Astrocyte of the spinal cord (primary cell): ENCODE measurements at regions not wholly inside any gene's neighbourhood (a gene's known extent, or its start where the extent isn't known, plus 50 kb on each side); places are given as distances from the start of the nearest gene placed in this dataset.

Source experiments
- DNase-seq: peaks from one replicate; pipeline ENCODE4 v3.0.0; 2011; ENCODE audit warnings: low read depth, low spot score
- H3K4me3 ChIP-seq: 2 replicates; pipeline ENCODE4 v1.5.1; 2011; ENCODE audit warnings: low read depth, mild to moderate bottlenecking, low read length, moderate library complexity
- CTCF ChIP-seq: IDR thresholded peaks from 2 replicates; pipeline ENCODE4 v1.5.1; 2012; ENCODE audit warnings: low read depth, mild to moderate bottlenecking, low read length, inconsistent platforms
- in situ Hi-C: cut with HindIII; loops from 2 replicates; pipeline ENCODE4 v1.10.0; 2017; ENCODE audit warnings: low sequenced_read_pairs

DNA sequence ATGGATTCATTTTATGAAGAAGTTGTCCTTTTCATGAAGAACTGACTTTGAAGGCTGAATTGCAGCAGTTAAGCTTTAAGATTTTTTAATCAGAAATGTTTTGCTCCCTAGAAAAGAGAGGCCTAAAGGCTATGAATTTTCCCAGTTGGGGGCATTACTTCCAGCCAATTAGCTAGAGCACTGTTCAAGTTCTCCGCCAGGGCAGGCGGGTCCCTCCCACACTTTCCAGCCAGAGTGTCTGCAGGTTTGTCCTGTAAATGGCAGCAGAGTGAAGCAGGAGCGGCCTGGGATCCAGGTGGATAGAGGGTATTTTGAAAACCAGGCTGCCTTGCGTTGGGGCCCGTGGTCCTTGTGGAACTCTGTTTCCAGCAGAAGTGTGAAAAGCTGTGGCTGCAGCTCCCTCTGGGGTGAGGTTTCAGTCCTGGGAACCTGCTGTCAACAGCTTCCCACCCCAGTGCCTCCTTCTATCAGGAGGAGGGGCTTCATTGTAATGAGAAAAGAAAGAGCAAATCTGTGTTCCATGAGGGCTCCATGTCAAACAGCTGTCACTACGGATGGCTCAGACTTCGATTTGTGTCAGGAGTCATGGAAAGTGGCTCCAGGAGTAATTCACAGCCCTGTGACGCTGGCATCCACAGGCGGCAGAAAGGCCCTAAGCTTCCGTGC, 210.7 kb upstream of the TMEM132C start:
- no peak overlapping the region for H3K4me3 ChIP-seq
- no peak for DNase-seq
- in situ Hi-C loops = no loop called here
- no peak for TF ChIP-seq CTCF

GRCh38 chr12:128057586-128057985, 209.4 kb upstream of the TMEM132C start:
- in situ Hi-C loops = no loop called here

DNA sequence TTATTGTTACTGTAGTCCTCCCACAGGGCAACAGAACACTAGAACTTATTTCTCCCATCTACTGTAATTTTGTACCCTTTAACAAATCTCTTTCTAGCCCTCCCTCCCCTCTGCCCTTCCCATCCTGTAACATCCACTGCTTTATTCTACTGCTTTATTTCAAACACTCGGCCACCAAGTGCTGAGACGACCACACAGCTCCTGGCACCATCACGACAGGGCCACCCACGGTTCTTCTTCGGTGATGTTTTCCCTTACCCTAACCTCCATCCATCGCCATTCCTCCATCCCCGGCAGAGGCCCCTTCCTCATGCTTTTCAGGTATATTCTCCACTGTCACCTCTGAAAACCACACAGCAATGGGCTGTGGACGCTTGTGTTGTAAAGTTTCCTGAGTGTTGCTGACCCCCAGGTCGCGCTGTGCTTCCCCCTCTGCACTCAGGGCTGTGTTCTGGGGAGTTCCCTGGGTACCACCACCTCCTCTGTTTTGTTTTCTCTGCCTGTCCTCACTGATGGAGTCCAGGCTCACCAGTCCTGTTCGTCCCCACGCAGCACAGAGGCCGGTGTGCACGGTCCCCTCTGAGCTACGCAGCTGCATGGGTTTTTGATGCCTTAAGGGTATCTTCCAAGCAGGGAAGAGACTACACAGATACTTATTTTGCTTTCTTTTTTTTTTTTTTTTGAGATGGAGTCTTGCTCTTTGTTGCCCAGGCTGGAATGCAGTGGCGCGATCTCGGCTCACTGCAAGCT, 207.2 kb upstream of the TMEM132C start:
- in situ Hi-C loops = no loop called here

More at GRCh38 chr12:128057586-128057985, 209.4 kb upstream of the TMEM132C start:
- no peak for DNase-seq
- no peak overlapping the region for H3K4me3 ChIP-seq
- TF ChIP-seq CTCF = no peak

DNA sequence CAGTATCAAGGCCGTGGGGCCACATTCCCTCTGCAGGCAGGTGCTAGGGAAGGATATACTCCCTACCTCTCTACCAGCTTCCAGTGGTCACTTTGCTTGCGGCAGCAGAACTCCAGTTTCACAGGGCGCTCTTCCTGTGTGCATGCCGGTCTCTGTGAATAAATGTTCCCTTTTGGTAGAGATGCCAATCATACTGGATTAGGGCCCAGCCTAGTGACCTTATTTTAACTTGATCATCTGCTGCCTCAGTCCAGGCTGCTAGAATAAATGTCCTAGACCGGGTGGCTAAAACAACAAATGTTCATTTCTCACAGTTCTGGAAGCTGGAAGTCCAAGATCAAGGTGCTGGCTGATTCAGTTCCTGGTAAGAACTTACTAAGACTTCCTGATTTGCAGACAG, 198.8 kb upstream of the TMEM132C start:
- in situ Hi-C loops = no loop called here
- H3K4me3 ChIP-seq = no peak overlapping the region
- peak; percentile 20 for DNase-seq
- TF ChIP-seq CTCF = no peak

More for the DNA sequence above, 207.2 kb upstream of the TMEM132C start:
- no peak for TF ChIP-seq CTCF
- no peak for DNase-seq
- H3K4me3 ChIP-seq = no peak overlapping the region

- peak; percentile 68 for DNase-seq
- TF ChIP-seq CTCF = peak; percentile 70
- in situ Hi-C loops = no loop called here
- H3K4me3 ChIP-seq = no peak overlapping the region
These were observed 197.5 kb upstream of the TMEM132C start for GRCh38 chr12:128069359-128069997.

- in situ Hi-C loops = no loop called here
- no peak for DNase-seq
- no peak for TF ChIP-seq CTCF
- no peak overlapping the region for H3K4me3 ChIP-seq
These were observed 193.0 kb upstream of the TMEM132C start for GRCh38 chr12:128073937-128074336.
